ACHN (cell line): ENCODE measurements at regions not wholly inside any gene's neighbourhood (a gene's known extent, or its start where the extent isn't known, plus 50 kb on each side); places are given as distances from the start of the nearest gene placed in this dataset.
"Not testable (repeated sequence)": the region's sequence is repeated elsewhere in the genome, so short reads cannot be mapped to it uniquely, and the experiment has no call there.

Experiments
- DNase-seq: peaks from one replicate; pipeline ENCODE4 v3.0.0-alpha.2; 2015
- in situ Hi-C: cut with HindIII; loops from 2 replicates; pipeline ENCODE4 v1.10.0; 2017; ENCODE audit warnings: low sequenced_read_pairs, low pct_ligation_motif_present, low pct_unique_long_range_greater_than_20kb

GRCh38 chr14:44403193-44403592 lies 103.9 kb downstream of the FSCB start:
- DNase-seq = no peak
- in situ Hi-C loops = no loop called here

GRCh38 chr14:44396226-44396625 lies 110.9 kb downstream of the FSCB start:
- DNase-seq = no peak
- in situ Hi-C loops = no loop called here

GRCh38 chr14:44392984-44393383 lies 114.1 kb downstream of the FSCB start:
- DNase-seq = no peak
- in situ Hi-C loops = no loop called here

- DNase-seq = no peak
- in situ Hi-C loops = no loop called here
Observed at GRCh38 chr14:44388306-44388705, 118.8 kb downstream of the FSCB start.

- DNase-seq = no peak
- in situ Hi-C loops = no loop called here
Observed at GRCh38 chr14:44385906-44386305, 121.2 kb downstream of the FSCB start.

GRCh38 chr14:44385296-44385695 lies 121.8 kb downstream of the FSCB start:
- DNase-seq, in situ Hi-C loops: not testable (repeated sequence)

GRCh38 chr14:44384601-44385293 lies 122.3 kb downstream of the FSCB start:
- DNase-seq, in situ Hi-C loops: not testable (repeated sequence)

- no peak for DNase-seq
- in situ Hi-C loops = no loop called here
Observed at GRCh38 chr14:44384093-44384492, 123.0 kb downstream of the FSCB start.

GRCh38 chr14:44383636-44384035 lies 123.4 kb downstream of the FSCB start:
- in situ Hi-C loops = no loop called here
- no peak for DNase-seq

GRCh38 chr14:44379292-44379977 lies 127.6 kb downstream of the FSCB start:
- DNase-seq = no peak
- in situ Hi-C loops = no loop called here

- DNase-seq = no peak
- in situ Hi-C loops = no loop called here
Observed at GRCh38 chr14:44374906-44375305, 132.2 kb downstream of the FSCB start.

- in situ Hi-C loops = no loop called here
- no peak for DNase-seq
Observed at GRCh38 chr14:44372807-44373489, 134.1 kb downstream of the FSCB start.

GRCh38 chr14:44372231-44372630 lies 134.9 kb downstream of the FSCB start:
- DNase-seq = no peak
- in situ Hi-C loops = no loop called here

- DNase-seq = no peak
- in situ Hi-C loops = no loop called here
Observed at GRCh38 chr14:44370727-44371126, 136.4 kb downstream of the FSCB start.

- in situ Hi-C loops = no loop called here
- peak; percentile 7 for DNase-seq
Observed at GRCh38 chr14:44369401-44370123, 137.5 kb downstream of the FSCB start.

GRCh38 chr14:44361083-44361482 lies 146.0 kb downstream of the FSCB start:
- in situ Hi-C loops = no loop called here
- no peak for DNase-seq

- in situ Hi-C loops = no loop called here
- DNase-seq = no peak
Observed at GRCh38 chr14:44353805-44354204, 153.3 kb downstream of the FSCB start.

- DNase-seq = no peak
- in situ Hi-C loops = no loop called here
Observed at GRCh38 chr14:44352201-44352600, 154.9 kb downstream of the FSCB start.

GRCh38 chr14:44347316-44347715 lies 159.8 kb downstream of the FSCB start:
- in situ Hi-C loops = no loop called here

More at GRCh38 chr14:44347316-44347715, 159.8 kb downstream of the FSCB start:
- no peak for DNase-seq
